SIG-M5 treated with dmso at 0.1 percent for 504 hours (cell line): ENCODE measurements at regions not wholly inside any gene's neighbourhood (a gene's known extent, or its start where the extent isn't known, plus 50 kb on each side); places are given as distances from the start of the nearest gene placed in this dataset.

Experiments used
- DNase-seq: peaks from one replicate; lab custom pipeline; 2025; ENCODE audit not compliant: unreplicated experiment; lab: John Stamatoyannopoulos, UW

DNA sequence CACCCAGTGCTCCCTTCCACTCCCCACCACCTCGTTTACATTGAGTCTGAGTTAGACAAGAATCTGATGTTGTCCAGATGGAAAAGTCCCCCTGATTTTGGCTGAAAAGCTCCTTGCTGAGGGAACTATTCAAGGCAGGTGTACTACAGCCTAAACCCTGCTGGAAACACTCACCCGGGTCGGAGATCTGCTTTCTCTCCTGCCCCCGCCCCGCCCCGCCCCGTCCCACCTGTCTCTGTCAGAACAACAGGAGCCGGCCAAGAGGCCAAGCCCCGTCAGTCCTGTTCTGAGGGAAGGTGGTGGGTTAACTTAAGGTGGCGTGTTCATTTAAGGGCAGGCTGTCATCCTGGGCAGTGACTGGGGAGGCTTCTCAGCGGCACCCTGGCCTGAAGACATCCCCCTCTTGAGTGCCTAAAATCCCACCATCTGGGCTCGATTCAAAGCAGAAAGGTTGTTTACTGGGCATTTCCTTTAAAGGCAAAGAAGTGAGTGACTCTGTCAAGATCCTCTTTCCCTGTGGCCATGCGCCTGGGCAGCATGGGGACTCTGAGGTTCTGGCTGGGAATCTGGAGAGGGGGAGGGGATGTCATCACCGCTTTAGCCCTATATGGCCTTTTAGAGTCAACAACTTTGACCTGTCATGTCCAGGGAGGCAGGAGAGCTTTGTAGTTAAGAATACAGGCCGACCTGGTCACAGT, 71.1 kb upstream of the NEURL1B start:
- no peak for DNase-seq

- DNase-seq = no peak
These were observed 72.7 kb upstream of the NEURL1B start for GRCh38 chr5:172568308-172568910.

DNA sequence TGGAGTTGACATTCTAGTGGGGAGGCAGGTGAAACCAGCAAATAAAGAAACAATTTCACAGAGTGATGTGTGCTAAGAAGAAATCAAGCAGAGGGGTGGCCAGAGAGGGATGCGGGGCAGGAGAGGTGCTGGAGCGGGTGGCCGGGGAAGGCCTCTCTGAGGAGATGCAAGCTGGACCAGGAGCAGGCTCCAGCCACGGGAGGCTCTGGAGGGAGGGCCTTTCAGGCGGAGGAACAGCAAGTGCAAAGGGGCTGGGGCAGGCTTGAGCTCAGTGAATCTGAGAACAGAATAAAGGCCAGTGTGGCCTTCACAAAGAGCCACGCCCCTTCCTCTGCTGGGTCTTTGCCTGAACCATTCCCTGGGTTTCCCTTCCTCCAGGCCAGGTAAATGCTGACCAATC, 73.2 kb upstream of the NEURL1B start:
- DNase-seq = no peak

DNA sequence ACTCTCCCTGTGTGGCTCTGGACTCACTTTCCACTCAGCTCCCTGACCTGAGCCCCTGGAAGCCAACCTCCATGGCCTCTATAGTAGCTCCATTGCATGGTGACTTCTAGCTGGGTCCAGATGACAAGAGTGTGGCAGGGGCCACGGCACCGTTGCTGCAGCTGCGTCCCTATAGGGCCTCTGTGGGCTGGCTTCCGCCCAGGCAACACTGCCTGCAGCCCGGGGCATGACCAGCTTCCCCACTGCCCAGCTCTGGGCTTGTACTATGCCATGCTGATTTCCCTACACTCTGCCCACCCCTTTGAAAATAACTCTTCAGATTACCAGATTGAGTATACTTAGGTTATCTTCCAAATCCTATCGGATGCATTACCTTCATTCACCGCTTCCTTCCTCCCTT, 73.8 kb upstream of the NEURL1B start:
- DNase-seq = no peak

- DNase-seq = no peak
These were observed 75.0 kb upstream of the NEURL1B start for GRCh38 chr5:172565931-172566665.

DNA sequence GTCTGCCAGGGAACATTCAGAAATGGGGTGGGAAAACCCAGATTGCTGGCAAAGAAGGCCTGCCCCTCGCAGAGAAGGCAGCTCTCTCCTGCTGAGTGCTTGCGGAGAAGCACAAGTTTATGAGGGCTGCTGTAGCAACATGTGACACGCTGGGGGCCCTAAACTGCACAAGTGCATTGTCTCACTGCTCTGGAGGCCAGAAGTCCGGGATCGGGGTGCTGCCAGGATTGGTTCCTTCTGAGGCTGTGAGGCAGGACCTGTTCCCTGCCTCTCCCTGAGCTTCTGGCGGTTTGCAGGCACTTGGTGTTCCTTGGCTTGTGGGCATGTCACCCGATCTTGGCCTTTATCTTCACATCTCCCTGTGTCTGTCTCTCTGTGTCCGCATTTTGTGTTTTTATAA, 75.6 kb upstream of the NEURL1B start:
- DNase-seq = no peak

GRCh38 chr5:172564883-172565282, 76.2 kb upstream of the NEURL1B start:
- no peak for DNase-seq

- DNase-seq = no peak
These were observed 76.9 kb upstream of the NEURL1B start for GRCh38 chr5:172564188-172564587.

DNA sequence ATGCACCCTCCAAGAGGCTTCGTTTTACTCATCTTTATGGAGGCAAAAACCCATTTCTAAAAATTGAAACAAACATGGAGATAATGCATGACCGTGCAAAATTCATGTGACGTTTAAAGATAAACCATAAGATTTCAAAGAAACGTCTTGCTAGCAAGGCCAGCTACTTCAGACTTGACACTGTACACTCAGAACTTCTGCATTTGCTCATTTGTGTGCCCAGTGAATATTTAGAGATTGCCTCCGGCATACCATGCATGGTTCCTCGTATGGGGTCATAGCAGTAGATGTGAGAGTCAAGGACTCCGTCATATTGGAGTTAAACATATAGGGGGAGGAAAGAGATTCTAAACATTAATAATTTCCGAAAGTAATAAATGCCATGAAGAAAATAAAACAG, 78.6 kb upstream of the NEURL1B start:
- no peak for DNase-seq

DNA sequence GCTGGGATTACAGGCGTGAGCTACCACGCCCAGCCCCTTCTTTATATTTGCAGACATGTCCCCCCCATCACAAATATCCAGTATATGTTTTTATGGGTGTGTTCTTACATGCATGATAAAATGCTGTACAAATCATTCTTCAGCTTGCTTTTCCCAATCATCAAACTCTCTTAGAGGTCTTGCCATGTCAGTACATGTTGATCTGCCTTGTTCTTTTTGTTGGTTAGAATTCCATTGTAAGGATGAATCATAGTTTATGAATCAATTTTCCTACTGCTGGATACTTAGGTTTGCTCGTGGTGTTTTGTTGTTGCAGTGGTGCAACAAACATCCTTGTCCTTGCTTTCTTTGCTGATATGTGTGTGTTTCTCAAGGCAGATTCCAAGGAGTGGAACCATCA, 79.9 kb upstream of the NEURL1B start:
- DNase-seq = no peak

GRCh38 chr5:172559004-172559932, 81.8 kb upstream of the NEURL1B start:
- DNase-seq = no peak

DNA sequence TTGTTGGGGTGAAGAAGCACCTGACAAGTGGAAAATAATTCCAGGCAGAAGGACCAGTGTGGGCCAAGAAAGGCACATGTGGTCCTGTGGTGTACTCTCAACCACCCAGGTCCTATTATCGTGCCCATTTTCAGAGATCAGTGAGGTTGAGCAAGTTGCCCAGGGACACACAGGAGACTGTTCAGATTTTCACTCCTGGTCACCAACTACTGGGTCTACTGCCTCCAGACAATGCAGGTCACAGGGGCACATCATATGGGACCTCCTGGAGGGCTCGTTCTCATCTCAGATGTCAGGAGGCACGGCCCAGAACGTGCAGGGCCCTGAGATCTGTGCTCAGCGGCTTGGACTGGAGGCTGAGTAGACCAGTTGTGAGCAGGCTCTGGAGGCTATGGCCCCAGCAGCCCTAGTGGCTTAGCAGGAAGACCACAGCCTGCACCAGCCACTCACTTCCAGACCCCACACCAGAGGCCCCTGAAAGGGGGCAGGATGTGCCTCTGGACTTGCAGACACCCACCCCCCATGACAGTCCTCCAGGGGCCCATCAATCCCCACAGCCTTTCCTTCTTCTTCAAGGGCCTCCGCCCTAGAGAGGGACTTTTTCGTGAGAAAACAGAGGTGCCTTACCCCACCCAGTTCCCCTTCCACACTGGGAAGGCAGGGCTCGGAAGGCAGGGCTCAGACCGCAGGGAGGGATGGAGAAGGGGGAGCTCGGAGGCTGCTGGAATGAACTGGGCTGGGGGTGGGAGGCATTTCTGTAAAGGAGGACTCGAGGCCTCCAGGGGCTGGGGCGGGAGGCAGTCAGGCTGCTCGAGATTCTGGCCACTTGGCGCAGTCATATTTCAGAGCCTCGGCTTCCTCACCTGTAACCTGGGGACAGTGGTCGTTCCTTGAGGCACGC, 82.7 kb upstream of the NEURL1B start:
- DNase-seq = no peak

GRCh38 chr5:172556971-172557461, 84.0 kb upstream of the NEURL1B start:
- no peak for DNase-seq

DNA sequence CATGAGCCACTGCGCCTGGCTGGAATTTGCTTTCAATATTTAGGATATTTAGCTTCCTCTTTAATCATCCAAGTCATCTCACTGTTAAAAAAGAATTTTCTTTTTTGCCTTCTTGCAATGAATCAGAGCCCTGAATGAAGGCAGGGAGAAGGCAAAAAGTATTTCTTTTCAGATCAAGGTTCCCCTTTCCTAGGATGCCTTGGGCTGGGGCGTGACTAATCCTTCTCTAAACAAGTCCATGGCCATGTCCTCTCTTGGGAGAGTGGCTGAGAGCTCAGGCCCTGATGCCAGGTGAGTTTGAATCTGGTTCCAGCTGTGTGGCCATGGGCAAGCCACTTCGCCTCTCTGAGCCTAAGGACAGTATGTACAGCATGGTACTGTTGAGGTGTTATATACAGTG, 84.8 kb upstream of the NEURL1B start:
- DNase-seq = no peak

DNA sequence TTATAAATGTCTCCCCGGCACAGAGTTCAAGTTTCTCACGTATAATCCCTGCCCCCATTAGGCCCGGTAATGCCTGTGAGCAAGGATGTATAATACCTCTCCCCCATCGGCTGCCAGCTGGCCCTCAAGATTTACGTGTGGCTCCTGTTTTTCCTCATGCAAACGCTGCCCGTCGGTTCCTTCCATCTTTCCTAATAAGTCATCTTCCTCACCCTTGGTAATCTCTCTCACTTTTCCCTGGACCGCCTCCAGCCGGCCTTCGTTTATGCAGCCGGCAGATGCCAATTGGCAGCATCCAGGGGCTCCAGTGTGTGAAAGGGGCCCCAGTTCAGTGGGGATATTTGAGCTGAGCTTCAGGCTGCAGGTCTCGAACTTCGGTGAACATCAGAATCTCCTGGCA, 86.5 kb upstream of the NEURL1B start:
- no peak for DNase-seq

DNA sequence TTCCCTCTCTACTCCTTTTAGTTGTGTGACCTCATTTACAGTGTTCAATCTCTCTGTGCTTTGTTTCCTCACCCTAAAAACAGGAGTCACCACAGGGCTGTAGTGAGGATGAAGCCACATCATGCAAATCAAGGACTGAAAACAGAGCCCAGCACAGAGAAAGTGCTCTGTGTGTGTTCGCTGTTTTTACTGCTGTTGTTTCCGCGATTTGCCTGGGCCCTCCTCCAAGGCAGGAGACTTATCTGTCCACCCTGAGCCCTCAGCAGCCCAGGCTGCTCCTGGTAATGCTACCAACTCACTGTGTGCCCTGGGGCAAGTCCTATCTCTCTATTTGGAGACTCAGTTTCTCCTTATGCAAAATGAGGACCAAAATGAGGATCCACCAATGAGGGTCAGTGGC, 87.2 kb upstream of the NEURL1B start:
- DNase-seq = no peak

DNA sequence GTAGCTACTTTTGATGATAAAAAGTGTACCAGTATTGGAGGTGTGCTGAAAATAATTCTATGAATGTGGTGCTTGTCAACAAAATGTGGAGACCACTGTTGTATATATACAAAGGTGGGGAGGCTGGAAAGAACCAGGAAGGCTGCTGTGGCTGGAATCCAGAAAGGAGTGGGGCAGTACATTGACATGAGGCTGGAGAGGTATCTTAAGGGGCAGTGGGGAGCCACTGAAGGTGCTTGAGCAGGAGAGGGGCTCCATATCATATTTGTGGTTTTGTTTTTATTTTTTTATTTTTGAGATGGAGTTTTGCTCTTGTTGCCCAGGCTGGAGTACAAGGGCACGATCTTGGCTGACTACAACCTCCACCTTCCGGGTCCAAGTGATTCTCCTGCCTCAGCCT, 87.9 kb upstream of the NEURL1B start:
- no peak for DNase-seq

DNA sequence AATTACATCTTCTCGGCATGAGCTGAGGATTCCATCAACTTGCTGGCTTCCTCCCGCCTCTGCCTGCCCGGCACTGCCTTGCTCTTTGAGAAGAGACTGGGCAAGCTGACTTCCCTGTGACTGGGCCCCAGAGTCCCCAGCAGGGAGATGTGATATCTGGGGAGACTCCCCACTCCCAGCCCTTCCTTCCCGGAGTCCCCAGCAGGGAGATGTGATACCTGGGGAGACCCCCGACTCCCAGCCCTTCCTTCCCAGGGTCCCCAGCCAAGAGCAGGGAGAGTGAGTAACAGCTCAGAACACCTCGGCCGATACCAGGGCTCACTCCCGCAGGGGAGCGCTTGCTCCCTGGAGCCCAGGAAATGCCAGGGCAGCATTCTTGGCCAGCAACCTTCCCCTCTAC, 90.1 kb upstream of the NEURL1B start:
- no peak for DNase-seq

DNA sequence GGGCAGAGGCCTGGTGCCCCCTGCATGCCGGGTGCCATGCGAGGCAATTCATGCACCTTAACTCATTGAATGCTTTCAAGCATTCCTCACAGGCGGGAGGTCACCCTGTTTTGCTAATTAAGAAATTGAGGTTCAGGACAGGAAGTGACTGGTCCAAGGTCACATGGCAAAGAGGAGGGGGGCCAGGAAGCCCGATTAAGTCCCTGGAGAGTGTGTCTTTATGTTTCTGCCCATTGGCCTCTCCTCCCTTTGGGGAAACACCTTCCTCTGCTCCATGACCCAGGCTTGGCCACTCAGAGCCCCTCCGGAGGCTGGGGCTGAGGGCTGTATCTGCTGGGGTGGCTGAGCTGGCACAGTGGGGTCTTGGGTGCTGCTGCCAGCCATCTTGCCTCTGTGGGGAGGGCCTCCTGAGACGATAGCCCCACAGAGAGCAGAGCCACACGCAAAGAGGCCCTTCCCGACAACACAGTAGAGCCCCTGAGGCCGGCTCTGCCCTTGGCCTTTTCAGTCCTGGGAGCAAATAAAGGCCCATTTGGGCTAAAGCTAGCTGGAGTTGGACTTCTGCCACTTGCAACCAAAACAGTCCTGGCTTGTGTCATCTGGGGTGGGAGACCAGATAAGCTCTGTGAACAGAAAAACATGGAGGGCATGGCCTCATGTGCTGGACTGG, 90.8 kb upstream of the NEURL1B start:
- no peak for DNase-seq

GRCh38 chr5:172549696-172550095, 91.4 kb upstream of the NEURL1B start:
- no peak for DNase-seq
